ENCODE measurements at regions not wholly inside any gene's neighbourhood (a gene's known extent, or its start where the extent isn't known, plus 50 kb on each side); places are given as distances from the start of the nearest gene placed in this dataset. TPM values are rescaled to one million over a fixed set of nuclear protein-coding genes. Genes with fewer than 3 reads are reported as not detected.
"Not testable (repeated sequence)": the region's sequence is repeated elsewhere in the genome, so short reads cannot be mapped to it uniquely, and the experiment has no call there.

DNA sequence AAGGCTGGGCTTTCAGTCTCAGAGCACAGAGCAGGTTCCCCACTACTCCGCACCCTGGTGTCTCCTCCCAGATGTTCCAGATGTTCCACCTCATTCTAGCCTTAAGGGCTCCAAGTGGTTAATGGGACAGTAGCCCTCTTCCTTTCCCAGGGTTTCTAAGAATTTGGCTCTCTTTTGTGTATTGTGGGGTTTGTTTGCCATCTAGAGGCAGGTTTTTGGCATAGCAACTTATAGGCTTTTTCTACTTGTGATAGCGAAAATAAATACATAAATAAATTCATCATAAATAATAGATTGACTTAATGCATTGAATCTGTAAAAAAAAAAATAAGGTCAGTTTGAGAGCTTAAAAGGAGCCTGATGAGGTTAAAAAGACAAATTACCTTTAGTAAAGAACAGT lies 86.1 kb upstream of the XKR3 start:
- H3K4me3 ChIP-seq; H3K4me1 ChIP-seq; H3K36me3 ChIP-seq; H3K27ac ChIP-seq; H3K27me3 ChIP-seq; DNase-seq; intact Hi-C loops (cut with DNase I; ENCODE audit: low total_unique reads); H3K9me3 ChIP-seq: not testable (repeated sequence)

DNA sequence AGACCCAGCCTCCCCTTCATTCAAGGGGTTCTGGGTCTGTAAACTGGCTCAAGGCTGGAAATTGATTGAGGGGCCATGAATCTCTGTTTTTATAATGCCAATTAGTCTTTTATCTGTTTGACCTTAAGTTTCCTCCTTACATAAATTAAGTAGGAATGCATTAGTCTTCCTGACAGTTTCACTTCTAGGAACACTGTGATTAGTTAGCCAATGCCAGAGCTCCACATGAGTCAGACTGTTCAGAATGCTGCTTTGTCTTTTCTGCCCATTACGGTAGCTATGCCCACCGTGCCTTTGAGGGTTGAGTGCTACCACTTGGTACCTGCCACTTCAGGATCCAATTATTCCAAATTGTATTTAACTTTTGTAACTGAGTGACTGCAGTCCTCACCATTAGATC lies 76.8 kb upstream of the XKR3 start:
- H3K36me3 ChIP-seq; H3K27me3 ChIP-seq; H3K27ac ChIP-seq; DNase-seq; H3K4me3 ChIP-seq; intact Hi-C loops (cut with DNase I; ENCODE audit: low total_unique reads); H3K4me1 ChIP-seq; H3K9me3 ChIP-seq: not testable (repeated sequence)

DNA sequence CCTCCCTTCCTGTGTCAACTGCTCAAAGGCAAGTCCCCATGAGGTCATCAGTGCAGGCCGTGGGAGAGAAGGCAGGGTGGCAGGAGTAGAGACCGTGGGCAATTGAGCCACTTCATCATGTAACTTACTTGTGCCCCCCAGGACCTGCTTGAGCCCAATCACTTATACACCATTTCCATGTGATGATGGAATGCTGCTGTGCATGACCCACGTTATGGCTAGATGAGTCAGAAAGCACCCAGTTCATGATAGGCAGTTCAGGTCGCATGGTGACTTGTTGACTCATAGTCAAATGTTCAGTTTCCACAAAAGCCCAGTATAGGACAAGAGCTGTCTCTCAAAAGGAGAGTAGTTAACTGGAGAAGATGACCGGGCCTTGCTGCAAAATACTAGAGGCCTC lies 76.4 kb upstream of the XKR3 start:
- DNase-seq; H3K4me1 ChIP-seq; H3K27ac ChIP-seq; H3K4me3 ChIP-seq; H3K36me3 ChIP-seq; H3K9me3 ChIP-seq; H3K27me3 ChIP-seq; intact Hi-C loops (cut with DNase I; ENCODE audit: low total_unique reads): not testable (repeated sequence)

DNA sequence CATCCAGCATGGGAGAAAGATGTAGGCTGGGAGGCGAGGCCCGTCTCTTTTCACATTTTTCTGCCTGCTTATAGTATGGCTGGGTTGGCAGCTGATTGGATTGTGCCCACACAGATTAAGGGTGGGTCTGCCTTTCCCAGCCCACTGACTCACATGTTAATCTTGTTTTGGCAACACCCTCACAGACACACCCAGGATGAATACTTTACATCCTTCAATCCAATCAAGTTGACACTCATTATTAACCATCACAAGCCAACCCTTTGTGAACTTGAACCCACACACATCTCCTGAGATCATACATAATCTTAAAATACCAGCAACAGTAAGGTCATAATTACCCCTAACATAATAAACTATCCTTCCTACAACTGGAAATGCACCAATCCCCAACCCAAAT lies 74.1 kb upstream of the XKR3 start:
- H3K4me3 ChIP-seq; intact Hi-C loops (cut with DNase I; ENCODE audit: low total_unique reads): not testable (repeated sequence)

DNA sequence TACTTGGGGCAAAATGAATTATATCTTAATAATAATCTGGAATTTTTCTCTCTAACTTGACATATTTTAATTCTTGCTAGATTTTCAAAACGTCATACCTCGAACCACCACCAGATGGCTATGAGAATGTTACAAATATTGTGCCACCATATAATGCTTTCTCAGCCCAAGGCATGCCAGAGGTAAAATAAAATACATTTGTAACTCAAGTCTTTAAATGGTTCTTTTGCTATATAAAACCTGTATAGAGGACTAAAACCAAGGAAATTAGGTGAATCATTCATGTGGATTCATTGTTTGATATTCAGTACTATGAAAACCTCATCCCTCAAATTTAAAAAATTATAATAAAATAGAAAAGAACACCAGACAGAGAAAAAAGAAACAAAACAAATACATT lies 72.2 kb upstream of the XKR3 start:
- H3K4me3 ChIP-seq; intact Hi-C loops (cut with DNase I; ENCODE audit: low total_unique reads); DNase-seq; H3K9me3 ChIP-seq; H3K27ac ChIP-seq; H3K27me3 ChIP-seq; H3K4me1 ChIP-seq; H3K36me3 ChIP-seq: not testable (repeated sequence)

More for the DNA sequence above, 74.1 kb upstream of the XKR3 start:
- H3K27me3 ChIP-seq, DNase-seq, H3K4me1 ChIP-seq, H3K9me3 ChIP-seq, H3K36me3 ChIP-seq, H3K27ac ChIP-seq: not testable (repeated sequence)

DNA sequence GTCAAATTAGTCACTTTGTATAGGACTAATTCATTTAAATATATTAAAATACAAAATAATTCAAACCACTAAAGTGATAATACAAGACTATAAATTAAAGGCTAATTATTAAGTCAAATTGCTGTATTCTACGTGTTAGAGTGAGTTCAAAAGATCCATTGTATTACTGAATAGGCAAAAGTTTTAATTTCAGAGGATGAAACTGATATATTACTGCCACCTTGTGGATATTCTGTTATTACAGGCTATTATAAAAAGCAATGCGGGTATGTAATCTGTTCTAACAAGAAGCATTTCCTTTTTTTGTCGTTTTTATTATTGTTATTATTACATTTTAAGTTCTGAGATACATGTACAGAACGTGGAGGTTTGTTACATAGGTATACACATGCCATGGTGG lies 66.7 kb upstream of the XKR3 start:
- not testable (repeated sequence) for H3K4me3 ChIP-seq
- TF ChIP-seq, protein P1, sequence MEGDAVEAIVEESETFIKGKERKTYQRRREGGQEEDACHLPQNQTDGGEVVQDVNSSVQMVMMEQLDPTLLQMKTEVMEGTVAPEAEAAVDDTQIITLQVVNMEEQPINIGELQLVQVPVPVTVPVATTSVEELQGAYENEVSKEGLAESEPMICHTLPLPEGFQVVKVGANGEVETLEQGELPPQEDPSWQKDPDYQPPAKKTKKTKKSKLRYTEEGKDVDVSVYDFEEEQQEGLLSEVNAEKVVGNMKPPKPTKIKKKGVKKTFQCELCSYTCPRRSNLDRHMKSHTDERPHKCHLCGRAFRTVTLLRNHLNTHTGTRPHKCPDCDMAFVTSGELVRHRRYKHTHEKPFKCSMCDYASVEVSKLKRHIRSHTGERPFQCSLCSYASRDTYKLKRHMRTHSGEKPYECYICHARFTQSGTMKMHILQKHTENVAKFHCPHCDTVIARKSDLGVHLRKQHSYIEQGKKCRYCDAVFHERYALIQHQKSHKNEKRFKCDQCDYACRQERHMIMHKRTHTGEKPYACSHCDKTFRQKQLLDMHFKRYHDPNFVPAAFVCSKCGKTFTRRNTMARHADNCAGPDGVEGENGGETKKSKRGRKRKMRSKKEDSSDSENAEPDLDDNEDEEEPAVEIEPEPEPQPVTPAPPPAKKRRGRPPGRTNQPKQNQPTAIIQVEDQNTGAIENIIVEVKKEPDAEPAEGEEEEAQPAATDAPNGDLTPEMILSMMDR (IDR thresholded peaks at IDR 0.05): peak in 2 of 4 experiments; percentile 9 to 12

DNA sequence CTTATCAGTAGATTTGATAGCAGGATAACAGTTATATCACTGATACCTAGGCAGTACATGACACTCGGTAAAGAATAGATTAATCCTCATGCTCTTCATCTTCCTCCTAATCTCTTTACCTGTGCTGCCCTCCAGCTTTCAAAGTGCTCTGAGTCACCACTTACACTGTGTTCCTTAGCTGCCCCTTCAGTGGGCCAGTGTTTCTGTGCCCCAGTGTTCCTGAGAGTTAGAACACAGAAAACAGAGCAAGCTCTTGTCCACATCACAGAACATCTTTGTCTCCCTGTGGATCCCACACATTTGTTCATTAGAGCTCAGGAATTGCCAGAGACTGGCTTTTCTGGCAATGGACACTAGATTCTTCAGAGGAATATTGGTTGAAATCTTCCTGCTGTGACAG lies 51.1 kb upstream of the XKR3 start:
- DNase-seq; H3K4me3 ChIP-seq; H3K9me3 ChIP-seq; H3K27ac ChIP-seq; H3K27me3 ChIP-seq; intact Hi-C loops (cut with DNase I; ENCODE audit: low total_unique reads); H3K36me3 ChIP-seq; H3K4me1 ChIP-seq: not testable (repeated sequence)

More for the DNA sequence above, 66.7 kb upstream of the XKR3 start:
- H3K36me3 ChIP-seq; H3K9me3 ChIP-seq; intact Hi-C loops (cut with DNase I; ENCODE audit: low total_unique reads); H3K27me3 ChIP-seq; H3K27ac ChIP-seq; DNase-seq; H3K4me1 ChIP-seq: not testable (repeated sequence)

Small RNA genes in the stretch of these regions (small RNA-seq; reads per million reads assigned to genes)
- gene AC006548.1 (not detected), gene MTND1P17 (not detected)
